Breast epithelium (tissue), 4 donors: ENCODE measurements at regions not wholly inside any gene's neighbourhood (a gene's known extent, or its start where the extent isn't known, plus 50 kb on each side); places are given as distances from the start of the nearest gene placed in this dataset.

Experiments
- DNase-seq, 2 donors: peaks; one replicate each; pipeline ENCODE4 v3.0.0-alpha.2; 2019; ENCODE audit warnings: low spot score in 2 of 2
- H3K27ac ChIP-seq, 2 donors: fragments of 200-600 bp; sonication (generic) in 1 of 2; one replicate each; pipeline ENCODE4 v1.5.1; 2016 to 2019; ENCODE audit warnings: mild to moderate bottlenecking in 1 of 2
- H3K27me3 ChIP-seq, 2 donors: fragments of 200-600 bp; sonication (generic) in 1 of 2; one replicate each; pipeline versions ENCODE4 v1.5.1 to v1.6.0; 2017 to 2019; ENCODE audit warnings: control low read depth in 1 of 2, mild to moderate bottlenecking in 1 of 2
- H3K36me3 ChIP-seq: fragments of 200-600 bp; one replicate; pipeline ENCODE4 v1.5.1; 2019
- H3K4me1 ChIP-seq, 2 donors: fragments of 200-600 bp; sonication (generic); one replicate each; pipeline ENCODE4 v1.5.1; 2016 to 2019; ENCODE audit warnings: control low read depth in 1 of 2
- H3K4me3 ChIP-seq, 3 donors: fragments of 200-600 bp; sonication (generic); 1 replicate in 2 of 3; 2 replicates in 1 of 3; pipeline ENCODE4 v1.5.1; 2016 to 2019; ENCODE audit warnings: mild to moderate bottlenecking in 3 of 3, moderate library complexity in 2 of 3
- H3K9me3 ChIP-seq, 2 donors: fragments of 200-600 bp; sonication (generic) in 1 of 2; one replicate each; pipeline ENCODE4 v1.5.1; 2016 to 2019; ENCODE audit warnings: control low read depth in 1 of 2
- POLR2A ChIP-seq: fragments of 450-650 bp; IDR thresholded peaks from one replicate; pipeline ENCODE4 v1.6.1; 2016; ENCODE audit warnings: antibody characterized with exemption, mild to moderate bottlenecking, moderate library complexity
- POLR2AphosphoS5 ChIP-seq, 3 donors: sonication (generic); formaldehyde crosslinking; IDR thresholded peaks; one replicate each; pipeline ENCODE4 v1.6.1; 2017; ENCODE audit warnings: antibody characterized with exemption in 3 of 3
- intact Hi-C: fragments of 100-400 bp; cut with DNase I; formaldehyde crosslinking; loops from one replicate; pipeline ENCODE4 v1.15.1; 2023; ENCODE audit warnings: low total_unique reads
- TF ChIP-seq, protein P1 (sequence below), 3 donors: fragments of 450-650 bp; IDR thresholded peaks; one replicate each; pipeline ENCODE4 v1.5.1; 2016 to 2017; ENCODE audit warnings: antibody characterized with exemption in 3 of 3, mild to moderate bottlenecking in 3 of 3, moderate library complexity in 3 of 3

DNA sequence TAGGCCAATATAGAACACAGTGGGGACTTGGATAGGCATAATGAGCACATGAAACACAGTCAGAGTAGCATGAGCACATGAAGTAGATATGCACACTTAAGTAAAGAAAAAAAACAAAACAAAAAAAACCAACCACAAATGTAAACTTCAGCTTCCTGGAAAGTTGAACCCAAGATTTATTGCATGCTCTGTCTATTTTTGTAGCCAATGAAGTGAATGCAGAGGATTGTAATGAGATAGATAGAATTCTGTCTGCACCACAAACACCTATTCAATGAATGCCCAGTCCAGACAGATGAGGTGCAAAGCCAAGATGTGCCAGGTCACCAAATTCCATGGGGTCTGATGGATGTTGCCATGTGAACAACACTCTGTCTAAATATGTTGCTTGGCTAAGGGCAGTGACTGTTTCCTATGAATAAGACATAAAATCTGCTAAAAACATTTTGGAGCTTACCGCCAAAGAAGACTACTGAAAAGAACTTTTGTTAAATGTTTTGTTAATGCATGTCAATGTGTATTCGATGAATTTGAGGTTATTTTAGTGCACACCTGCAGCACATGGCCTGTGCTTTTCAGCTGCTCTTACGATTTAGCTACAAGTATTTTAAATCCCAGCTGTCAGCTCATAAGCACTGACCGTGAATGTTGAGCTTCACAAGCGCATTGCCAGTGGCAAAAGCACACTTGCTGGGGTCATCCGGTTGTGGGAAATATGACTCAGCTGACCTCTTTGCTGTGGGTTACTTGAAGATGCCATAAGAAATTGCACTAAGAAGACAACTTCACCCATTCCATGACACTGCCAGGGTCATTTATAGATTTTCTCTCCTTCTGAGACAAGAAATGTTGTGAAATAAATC is 374.8 kb upstream of the GNPDA2 start:
- H3K4me3 ChIP-seq: no peak overlapping the region
- H3K9me3 ChIP-seq: no peaks in the 10 kb centered on the region
- intact Hi-C loops: no loop called here
- DNase-seq: no peak
- no peak overlapping the region for H3K27ac ChIP-seq
- no peaks in the 10 kb centered on the region for H3K4me1 ChIP-seq
- no peak for TF ChIP-seq POLR2A
- TF ChIP-seq, protein P1, sequence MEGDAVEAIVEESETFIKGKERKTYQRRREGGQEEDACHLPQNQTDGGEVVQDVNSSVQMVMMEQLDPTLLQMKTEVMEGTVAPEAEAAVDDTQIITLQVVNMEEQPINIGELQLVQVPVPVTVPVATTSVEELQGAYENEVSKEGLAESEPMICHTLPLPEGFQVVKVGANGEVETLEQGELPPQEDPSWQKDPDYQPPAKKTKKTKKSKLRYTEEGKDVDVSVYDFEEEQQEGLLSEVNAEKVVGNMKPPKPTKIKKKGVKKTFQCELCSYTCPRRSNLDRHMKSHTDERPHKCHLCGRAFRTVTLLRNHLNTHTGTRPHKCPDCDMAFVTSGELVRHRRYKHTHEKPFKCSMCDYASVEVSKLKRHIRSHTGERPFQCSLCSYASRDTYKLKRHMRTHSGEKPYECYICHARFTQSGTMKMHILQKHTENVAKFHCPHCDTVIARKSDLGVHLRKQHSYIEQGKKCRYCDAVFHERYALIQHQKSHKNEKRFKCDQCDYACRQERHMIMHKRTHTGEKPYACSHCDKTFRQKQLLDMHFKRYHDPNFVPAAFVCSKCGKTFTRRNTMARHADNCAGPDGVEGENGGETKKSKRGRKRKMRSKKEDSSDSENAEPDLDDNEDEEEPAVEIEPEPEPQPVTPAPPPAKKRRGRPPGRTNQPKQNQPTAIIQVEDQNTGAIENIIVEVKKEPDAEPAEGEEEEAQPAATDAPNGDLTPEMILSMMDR (IDR thresholded peaks at IDR 0.05): no peak
- no peak for TF ChIP-seq POLR2AphosphoS5 (IDR thresholded peaks at IDR 0.05)
- no peaks in the 10 kb centered on the region for H3K36me3 ChIP-seq
- H3K27me3 ChIP-seq: no peaks in the 10 kb centered on the region

- H3K27ac ChIP-seq: no peak overlapping the region
- intact Hi-C loops: no loop called here
- H3K27me3 ChIP-seq: no peaks in the 10 kb centered on the region
- H3K36me3 ChIP-seq: no peaks in the 10 kb centered on the region
- no peak for DNase-seq
- H3K4me3 ChIP-seq: no peak overlapping the region
- no peaks in the 10 kb centered on the region for H3K9me3 ChIP-seq
- no peaks in the 10 kb centered on the region for H3K4me1 ChIP-seq
- TF ChIP-seq POLR2A: no peak
- TF ChIP-seq, protein P1 (IDR thresholded peaks at IDR 0.05): no peak
Observed at GRCh38 chr4:45099471-45099870, 373.1 kb upstream of the GNPDA2 start.

DNA sequence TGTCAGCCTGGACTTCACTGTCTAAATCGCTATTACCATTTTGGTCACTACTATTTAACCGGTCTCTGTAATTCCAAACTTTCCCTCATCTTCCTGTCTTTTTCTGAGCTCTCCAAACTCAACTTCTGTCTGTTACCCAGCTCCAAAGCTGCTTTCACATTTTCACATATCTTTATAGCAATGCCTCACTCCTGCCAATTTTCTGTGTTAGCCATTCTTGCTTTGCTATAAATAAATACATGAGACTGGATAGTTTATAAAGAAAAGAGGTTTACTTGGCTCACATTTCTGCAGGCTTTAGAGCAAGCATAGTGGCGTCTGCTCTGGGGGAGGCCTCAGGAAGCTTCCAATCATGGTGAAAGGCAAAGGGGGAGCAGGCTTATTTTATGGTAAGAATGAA is 368.3 kb upstream of the GNPDA2 start:
- Histone ChIP-seq H3K4me1 (no peaks in the 10 kb centered on the region), H3K36me3 (no peaks in the 10 kb centered on the region), H3K27me3 (no peaks in the 10 kb centered on the region), H3K4me3 (no peak overlapping the region), H3K9me3 (peaks cover 0 to 20% of the 10 kb centered on the region in 2 donors), H3K27ac (no peak overlapping the region)
- intact Hi-C loops: no loop called here
- no peak for DNase-seq
- TF ChIP-seq, protein P1 (IDR thresholded peaks at IDR 0.05): no peak
- TF ChIP-seq POLR2A (no peak), POLR2AphosphoS5 (IDR thresholded peaks at IDR 0.05) (no peak)

GRCh38 chr4:45082101-45082500 is 355.7 kb upstream of the GNPDA2 start:
- H3K9me3 ChIP-seq: peaks cover 0 to 13% of the 10 kb centered on the region in 2 donors
- intact Hi-C loops: no loop called here
- H3K4me1 ChIP-seq: no peaks in the 10 kb centered on the region
- no peak overlapping the region for H3K27ac ChIP-seq
- H3K27me3 ChIP-seq: no peaks in the 10 kb centered on the region
- no peak overlapping the region for H3K4me3 ChIP-seq
- TF ChIP-seq, protein P1 (IDR thresholded peaks at IDR 0.05): no peak
- TF ChIP-seq POLR2A (no peak), POLR2AphosphoS5 (IDR thresholded peaks at IDR 0.05) (no peak)
- DNase-seq: no peak
- H3K36me3 ChIP-seq: no peaks in the 10 kb centered on the region

- DNase-seq: no peak
- H3K9me3 ChIP-seq: peaks cover 0 to 13% of the 10 kb centered on the region in 2 donors
- no peak overlapping the region for H3K4me3 ChIP-seq
- no peaks in the 10 kb centered on the region for H3K36me3 ChIP-seq
- no peaks in the 10 kb centered on the region for H3K4me1 ChIP-seq
- TF ChIP-seq, protein P1 (IDR thresholded peaks at IDR 0.05): no peak
- H3K27ac ChIP-seq: no peak overlapping the region
- H3K27me3 ChIP-seq: no peaks in the 10 kb centered on the region
- intact Hi-C loops: no loop called here
Observed at GRCh38 chr4:45079616-45080015, 353.3 kb upstream of the GNPDA2 start.
